Uterus (tissue), 2 donors: ENCODE measurements at regions not wholly inside any gene's neighbourhood (a gene's known extent, or its start where the extent isn't known, plus 50 kb on each side); places are given as distances from the start of the nearest gene placed in this dataset.

Experiments
- POLR2A ChIP-seq, 2 donors: fragments of 450-650 bp; IDR thresholded peaks; one replicate each; pipeline ENCODE4 v1.6.1; 2016; ENCODE audit warnings: antibody characterized with exemption in 2 of 2, mild to moderate bottlenecking in 1 of 2, moderate library complexity in 1 of 2
- TF ChIP-seq, protein P1 (sequence below), 4 experiments: fragments of 200-600 bp in 2 of 4; fragments of 450-650 bp in 2 of 4; sonication (generic) in 2 of 4; IDR thresholded peaks; one replicate each; pipeline ENCODE4 v1.5.1; 2016 to 2019; ENCODE audit warnings: antibody characterized with exemption in 4 of 4, mild to moderate bottlenecking in 2 of 4, moderate library complexity in 1 of 4

DNA sequence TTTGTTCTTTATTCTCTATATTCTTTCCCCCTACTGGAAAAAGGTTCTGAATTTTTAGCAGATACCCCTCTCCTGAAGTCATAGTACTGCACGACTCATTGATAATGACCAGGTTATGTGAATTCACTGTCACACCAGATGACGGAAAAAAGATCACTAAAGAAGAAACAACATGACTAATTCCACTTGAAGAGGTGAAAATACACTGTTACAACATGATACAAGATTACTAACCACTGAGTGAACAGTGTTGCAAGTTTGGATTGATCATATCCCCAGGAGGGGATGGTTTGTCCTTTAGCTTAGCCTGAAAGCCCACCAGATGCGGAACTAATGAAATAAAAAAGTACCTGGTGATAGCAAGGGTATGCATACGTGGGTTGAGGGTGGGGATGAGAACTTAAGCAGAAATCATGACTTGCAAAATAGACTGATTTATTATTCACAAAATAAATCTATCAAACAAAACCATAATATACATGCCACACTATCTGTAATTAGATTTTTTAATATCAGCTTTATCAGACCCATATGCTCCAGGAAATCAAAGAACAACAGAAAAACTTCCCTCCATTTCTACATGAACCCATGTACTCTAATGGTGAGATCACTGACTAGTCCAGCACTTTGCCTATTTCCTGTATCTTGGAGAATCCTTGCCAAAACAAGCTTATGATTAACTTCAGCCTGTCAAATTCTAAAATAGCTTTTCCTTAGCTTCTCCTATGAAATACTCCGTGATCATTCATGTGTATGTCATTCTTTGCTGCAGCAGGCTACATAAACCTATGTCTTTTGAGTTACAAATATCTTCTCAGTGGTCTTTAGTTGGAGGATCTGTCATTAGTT is 257.4 kb upstream of the AGA start:
- no peak for TF ChIP-seq POLR2A (IDR thresholded peaks at IDR 0.05)
- TF ChIP-seq, protein P1, sequence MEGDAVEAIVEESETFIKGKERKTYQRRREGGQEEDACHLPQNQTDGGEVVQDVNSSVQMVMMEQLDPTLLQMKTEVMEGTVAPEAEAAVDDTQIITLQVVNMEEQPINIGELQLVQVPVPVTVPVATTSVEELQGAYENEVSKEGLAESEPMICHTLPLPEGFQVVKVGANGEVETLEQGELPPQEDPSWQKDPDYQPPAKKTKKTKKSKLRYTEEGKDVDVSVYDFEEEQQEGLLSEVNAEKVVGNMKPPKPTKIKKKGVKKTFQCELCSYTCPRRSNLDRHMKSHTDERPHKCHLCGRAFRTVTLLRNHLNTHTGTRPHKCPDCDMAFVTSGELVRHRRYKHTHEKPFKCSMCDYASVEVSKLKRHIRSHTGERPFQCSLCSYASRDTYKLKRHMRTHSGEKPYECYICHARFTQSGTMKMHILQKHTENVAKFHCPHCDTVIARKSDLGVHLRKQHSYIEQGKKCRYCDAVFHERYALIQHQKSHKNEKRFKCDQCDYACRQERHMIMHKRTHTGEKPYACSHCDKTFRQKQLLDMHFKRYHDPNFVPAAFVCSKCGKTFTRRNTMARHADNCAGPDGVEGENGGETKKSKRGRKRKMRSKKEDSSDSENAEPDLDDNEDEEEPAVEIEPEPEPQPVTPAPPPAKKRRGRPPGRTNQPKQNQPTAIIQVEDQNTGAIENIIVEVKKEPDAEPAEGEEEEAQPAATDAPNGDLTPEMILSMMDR (IDR thresholded peaks at IDR 0.05), result no peak
